ENCODE measurements at regions not wholly inside any gene's neighbourhood (a gene's known extent, or its start where the extent isn't known, plus 50 kb on each side); places are given as distances from the start of the nearest gene placed in this dataset.

DNA sequence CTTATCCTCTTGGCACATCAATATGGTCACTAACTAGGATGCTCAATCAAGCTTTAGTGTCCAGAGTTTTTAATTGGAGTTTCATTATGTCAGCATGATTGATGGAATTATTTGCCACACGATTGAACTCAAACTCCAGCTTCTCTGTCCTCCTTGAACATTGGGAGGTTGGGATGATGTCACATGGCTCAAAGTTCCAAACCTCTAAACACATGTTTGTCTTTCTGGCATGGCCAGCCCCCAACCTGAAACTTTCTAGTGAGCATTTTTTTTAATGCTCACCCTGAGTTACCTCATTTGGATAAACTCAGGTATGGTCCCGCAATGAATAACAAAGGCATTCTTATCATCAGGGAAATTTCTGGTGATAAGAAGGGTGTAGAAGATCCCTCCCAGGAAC lies 86.0 kb downstream of the RHOU start:
- TF ChIP-seq, protein P1, sequence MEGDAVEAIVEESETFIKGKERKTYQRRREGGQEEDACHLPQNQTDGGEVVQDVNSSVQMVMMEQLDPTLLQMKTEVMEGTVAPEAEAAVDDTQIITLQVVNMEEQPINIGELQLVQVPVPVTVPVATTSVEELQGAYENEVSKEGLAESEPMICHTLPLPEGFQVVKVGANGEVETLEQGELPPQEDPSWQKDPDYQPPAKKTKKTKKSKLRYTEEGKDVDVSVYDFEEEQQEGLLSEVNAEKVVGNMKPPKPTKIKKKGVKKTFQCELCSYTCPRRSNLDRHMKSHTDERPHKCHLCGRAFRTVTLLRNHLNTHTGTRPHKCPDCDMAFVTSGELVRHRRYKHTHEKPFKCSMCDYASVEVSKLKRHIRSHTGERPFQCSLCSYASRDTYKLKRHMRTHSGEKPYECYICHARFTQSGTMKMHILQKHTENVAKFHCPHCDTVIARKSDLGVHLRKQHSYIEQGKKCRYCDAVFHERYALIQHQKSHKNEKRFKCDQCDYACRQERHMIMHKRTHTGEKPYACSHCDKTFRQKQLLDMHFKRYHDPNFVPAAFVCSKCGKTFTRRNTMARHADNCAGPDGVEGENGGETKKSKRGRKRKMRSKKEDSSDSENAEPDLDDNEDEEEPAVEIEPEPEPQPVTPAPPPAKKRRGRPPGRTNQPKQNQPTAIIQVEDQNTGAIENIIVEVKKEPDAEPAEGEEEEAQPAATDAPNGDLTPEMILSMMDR (IDR thresholded peaks at IDR 0.05; ENCODE audit: control extremely low read depth, extremely low read depth, low read depth, missing control alignments): no peak
- ChIA-PET CTCF (no interaction called here), POLR2A (no interaction called here)
- no peak for DNase-seq (ENCODE audit: extremely low spot score)

DNA sequence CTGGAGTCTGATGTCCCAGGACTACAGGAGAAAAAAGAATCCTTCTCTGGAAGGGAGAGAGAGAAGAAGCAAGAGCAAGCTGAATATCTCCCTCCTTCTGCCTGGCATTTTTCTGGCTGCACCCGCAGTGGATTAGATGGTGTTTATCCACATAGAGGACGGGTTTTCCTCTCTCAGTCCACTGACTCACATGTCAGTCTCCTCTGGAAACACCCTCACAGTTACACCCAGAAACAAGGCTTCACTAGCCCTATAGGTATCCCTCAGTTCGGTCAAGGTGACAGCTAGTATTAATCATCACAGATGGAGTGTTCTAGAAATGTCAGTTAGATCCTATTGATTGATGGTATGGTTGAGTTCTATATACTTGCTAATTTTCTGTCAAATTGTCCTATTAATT lies 87.9 kb downstream of the RHOU start:
- TF ChIP-seq, protein P1 (IDR thresholded peaks at IDR 0.05; ENCODE audit: control extremely low read depth, extremely low read depth, low read depth, missing control alignments): no peak
- DNase-seq (ENCODE audit: extremely low spot score): no peak
- ChIA-PET CTCF (no interaction called here), POLR2A (no interaction called here)

DNA sequence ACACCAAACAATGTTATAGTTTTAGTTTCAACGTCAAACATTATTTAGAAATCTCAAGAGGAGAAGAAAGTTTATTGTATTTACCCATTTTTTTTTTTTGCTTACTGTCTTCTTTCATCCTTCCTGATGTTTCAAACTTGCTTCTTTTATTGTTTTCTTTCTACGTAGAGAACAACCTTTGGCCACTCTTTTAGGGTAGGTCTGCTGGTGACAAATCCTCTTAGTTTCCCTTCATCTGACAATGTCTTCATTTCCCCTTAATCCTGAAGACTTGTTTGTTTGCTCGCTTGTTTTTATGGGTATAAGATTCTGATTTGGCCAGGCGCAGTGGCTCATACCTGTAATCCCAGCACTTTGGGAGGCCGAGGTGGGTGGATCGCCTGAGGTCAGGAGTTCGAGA lies 89.1 kb downstream of the RHOU start:
- DNase-seq (ENCODE audit: extremely low spot score): no peak
- POLR2A ChIA-PET: no interaction called here
- CTCF ChIA-PET: interaction anchor here (2.0 kb wide), 1 partner anchor 14 kb away, joined by 9 read pairs; no protein-coding TSS in a partner anchor
- TF ChIP-seq, protein P1 (IDR thresholded peaks at IDR 0.05; ENCODE audit: control extremely low read depth, extremely low read depth, low read depth, missing control alignments): no peak

DNA sequence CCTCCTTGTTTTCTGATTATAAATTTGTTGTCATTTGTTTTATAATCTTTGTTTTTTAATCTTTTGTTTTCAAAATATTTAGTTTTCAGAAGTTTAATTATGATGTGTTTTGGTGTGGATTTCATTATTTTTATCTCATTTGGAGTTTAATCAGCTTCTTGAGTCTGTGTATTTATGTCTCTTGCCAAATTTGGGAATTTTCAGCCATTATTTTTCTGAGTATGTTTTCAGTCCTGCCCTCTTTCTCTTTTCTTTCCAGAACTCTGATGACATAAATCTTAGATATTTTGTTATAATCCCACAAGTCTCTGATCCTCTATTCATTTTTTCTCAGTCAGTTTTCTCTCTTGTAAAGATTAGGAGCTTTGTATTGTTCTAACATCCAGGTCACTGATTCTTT lies 89.8 kb downstream of the RHOU start:
- TF ChIP-seq, protein P1 (IDR thresholded peaks at IDR 0.05; ENCODE audit: control extremely low read depth, extremely low read depth, low read depth, missing control alignments): no peak
- CTCF ChIA-PET: interaction anchor here (2.0 kb wide), 1 partner anchor 13 kb away, joined by 9 read pairs; no protein-coding TSS in a partner anchor
- no peak for DNase-seq (ENCODE audit: extremely low spot score)
- POLR2A ChIA-PET: no interaction called here

DNA sequence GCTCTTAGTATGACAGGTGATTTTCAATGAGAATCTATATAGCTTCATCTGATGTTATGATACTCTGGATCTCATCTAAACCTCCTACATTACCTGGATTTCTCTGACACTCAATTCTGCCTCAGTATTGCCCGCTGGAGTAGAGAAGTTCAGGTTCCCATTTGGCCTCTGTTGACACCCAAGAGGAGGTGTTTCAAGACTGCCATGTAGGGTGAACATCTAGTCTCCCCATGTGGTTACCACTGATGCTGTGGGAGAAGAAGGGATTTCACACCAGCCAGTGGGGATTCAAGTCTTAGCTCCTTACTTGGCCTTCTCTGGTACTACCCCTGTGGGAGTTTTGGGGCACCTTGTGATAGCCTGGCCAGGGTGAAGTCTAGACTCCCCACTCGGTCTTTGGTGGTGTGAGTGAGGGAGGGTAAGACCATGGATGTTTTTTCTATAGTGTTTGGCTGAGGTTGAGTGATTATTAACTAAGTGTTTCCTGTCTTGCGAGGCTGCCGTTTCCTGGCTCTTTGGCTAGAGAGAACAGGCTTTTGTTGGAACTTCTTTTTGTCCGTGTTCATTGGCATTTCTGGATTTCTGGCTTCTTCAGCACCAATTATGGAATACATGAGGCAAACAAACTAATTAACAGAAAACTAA lies 90.7 kb downstream of the RHOU start:
- CTCF ChIA-PET: interaction anchor here (1.2 to 2.0 kb wide), 3 partner anchors 12 to 35 kb away, joined by 3 to 9 read pairs (median 3); no protein-coding TSS in a partner anchor
- POLR2A ChIA-PET: no interaction called here
- TF ChIP-seq, protein P1 (IDR thresholded peaks at IDR 0.05; ENCODE audit: control extremely low read depth, extremely low read depth, low read depth, missing control alignments): no peak
- DNase-seq (ENCODE audit: extremely low spot score): no peak

DNA sequence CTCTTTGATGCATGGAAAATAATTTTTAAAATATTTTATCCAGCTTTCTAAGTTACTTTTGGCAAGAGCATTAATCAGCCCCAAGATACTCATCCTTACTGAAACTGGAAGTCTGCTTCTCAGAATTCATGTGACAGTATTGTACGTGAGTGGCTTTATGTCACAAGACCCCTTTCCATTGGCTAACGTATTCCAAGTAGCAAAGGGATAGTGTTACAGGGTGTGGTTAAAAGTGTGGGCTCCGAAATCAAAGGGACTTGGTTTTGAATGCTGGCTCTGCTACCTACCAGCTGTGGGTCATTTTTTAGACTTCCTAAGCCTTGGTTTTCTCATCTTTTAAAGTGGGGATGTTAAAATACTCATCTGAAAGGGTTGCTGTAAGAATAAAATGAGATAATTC lies 91.7 kb downstream of the RHOU start:
- CTCF ChIA-PET: interaction anchor here (1.2 to 1.3 kb wide), 2 partner anchors 20 to 34 kb away, joined by 3 read pairs; no protein-coding TSS in a partner anchor
- POLR2A ChIA-PET: no interaction called here
- no peak for DNase-seq (ENCODE audit: extremely low spot score)
- TF ChIP-seq, protein P1 (IDR thresholded peaks at IDR 0.05; ENCODE audit: control extremely low read depth, extremely low read depth, low read depth, missing control alignments): no peak
